ENCODE measurements at regions not wholly inside any gene's neighbourhood (a gene's known extent, or its start where the extent isn't known, plus 50 kb on each side); places are given as distances from the start of the nearest gene placed in this dataset.
"Not testable (repeated sequence)": the region's sequence is repeated elsewhere in the genome, so short reads cannot be mapped to it uniquely, and the experiment has no call there.

DNA sequence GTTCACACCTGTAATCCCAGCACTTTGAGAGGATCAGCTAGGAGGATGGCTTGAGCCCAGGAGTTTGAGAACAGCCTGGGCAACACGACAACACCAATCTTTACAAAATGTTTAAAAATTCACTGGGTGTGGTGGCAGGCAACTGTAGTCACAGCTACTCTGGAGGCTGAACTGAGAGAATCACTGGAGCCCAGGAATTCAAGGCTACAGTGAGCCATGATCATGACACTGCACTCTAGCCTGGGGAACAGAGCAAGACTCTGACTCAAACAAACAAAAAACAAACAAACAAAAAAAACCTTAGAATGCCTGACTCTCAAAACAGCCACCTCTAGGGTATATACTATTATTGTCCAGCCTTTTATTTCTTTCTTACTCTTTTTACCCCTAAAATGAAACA is 56.5 kb upstream of the PAPSS2 start:
- Histone ChIP-seq H3K56ac (ENCODE audit: low read length) (no peak overlapping the region), H2BK15ac (replicated peaks; ENCODE audit: low read depth) (no peak overlapping the region), H3K79me1 (ENCODE audit: low read length) (no peaks in the 10 kb centered on the region), H3K79me2 (ENCODE audit: control insufficient read depth, insufficient read depth, low read length) (no peaks in the 10 kb centered on the region), H3K9ac (ENCODE audit: low read length) (no peak overlapping the region), H3K27me3 (ENCODE audit: insufficient read depth, low read length, poor library complexity) (no peaks in the 10 kb centered on the region), H2BK5ac (ENCODE audit: low read length) (no peak overlapping the region), H3K4me1 (ENCODE audit: control insufficient read depth, low read depth, low read length) (peaks cover 6% of the 10 kb centered on the region), H2AK5ac (ENCODE audit: low read length) (no peak overlapping the region), H3K4me3 (ENCODE audit: low read length) (no peak overlapping the region), H3K27ac (ENCODE audit: low read depth, low read length) (no peak overlapping the region), H4K5ac (ENCODE audit: low read length) (no peak overlapping the region), H3K4me2 (ENCODE audit: low read length) (no peak overlapping the region), H3K4ac (ENCODE audit: low read depth, low read length) (no peak overlapping the region), H3K23ac (ENCODE audit: low read length) (no peak overlapping the region), H3K36me3 (ENCODE audit: control insufficient read depth, insufficient read depth, low read length) (no peaks in the 10 kb centered on the region), H4K8ac (ENCODE audit: low read depth, low read length) (no peak overlapping the region), H2BK120ac (ENCODE audit: low read depth, low read length) (no peak overlapping the region), H3K18ac (ENCODE audit: low read length) (no peak overlapping the region)
- WGBS (ENCODE audit: extremely low coverage, insufficient coverage, low lambda C conversion rate), result no CpG with 5 or more reads among the region's 1 CpG
- no peak for DNase-seq

DNA sequence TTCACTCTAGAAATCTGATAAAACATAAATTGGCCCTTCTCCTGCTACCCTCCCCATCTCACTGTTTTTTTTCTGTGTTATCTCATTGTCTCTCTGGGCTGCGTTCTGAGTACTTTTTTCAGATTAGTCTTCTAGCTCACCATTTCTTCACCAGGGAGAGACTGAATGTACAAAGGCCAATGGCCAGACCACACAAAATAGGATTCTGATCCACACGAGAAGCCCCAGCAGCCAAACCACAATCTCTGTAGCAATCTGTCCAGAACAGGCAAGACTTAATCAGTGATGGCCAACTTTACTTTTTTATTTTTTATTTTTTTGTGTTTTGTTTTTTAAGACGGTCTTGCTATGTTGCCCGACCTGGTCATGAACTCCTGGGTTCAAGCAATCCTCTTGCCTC is 55.9 kb upstream of the PAPSS2 start:
- no peaks in the 10 kb centered on the region for H3K79me2 ChIP-seq (ENCODE audit: control insufficient read depth, insufficient read depth, low read length)

DNA sequence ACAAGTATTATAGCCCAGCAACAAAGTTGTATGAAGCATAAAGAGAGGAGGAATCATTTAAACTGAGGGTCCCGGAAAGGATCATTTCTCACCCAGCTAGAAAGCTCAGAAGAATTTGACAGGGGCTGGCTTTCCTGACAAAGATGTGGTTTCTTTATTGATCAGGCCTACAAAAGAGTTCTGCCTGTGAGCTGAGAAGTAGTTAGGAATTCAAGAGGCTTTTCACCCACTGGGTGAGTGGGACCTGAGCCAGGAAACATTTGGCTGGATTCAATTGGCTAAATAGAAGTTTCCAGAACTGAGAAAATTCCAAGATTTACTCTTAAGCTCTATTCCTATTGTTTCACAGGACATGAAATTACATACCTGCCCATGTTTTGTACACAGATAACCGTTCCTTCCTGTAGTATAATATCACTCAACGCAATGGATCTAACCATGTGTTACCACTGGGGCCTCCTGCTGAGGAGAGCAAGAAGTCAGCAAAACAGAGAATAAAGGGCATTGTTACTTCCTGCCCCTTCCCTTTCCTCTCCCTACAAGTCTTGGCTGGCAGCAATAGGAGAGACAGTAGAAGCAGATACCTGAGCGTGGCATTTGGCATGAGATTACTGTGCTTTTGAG is 53.9 kb upstream of the PAPSS2 start:
- H3K23ac ChIP-seq (ENCODE audit: low read length), result no peak overlapping the region
- H2BK5ac ChIP-seq (ENCODE audit: low read length), result no peak overlapping the region
- no peak overlapping the region for H3K9ac ChIP-seq (ENCODE audit: low read length)
- H3K56ac ChIP-seq (ENCODE audit: low read length), result no peak overlapping the region
- H3K4me3 ChIP-seq (ENCODE audit: low read length), result no peak overlapping the region
- DNase-seq, result no peak
- no peak overlapping the region for H2AK5ac ChIP-seq (ENCODE audit: low read length)
- no peaks in the 10 kb centered on the region for H3K27me3 ChIP-seq (ENCODE audit: insufficient read depth, low read length, poor library complexity)
- H2BK15ac ChIP-seq (replicated peaks; ENCODE audit: low read depth), result no peak overlapping the region
- no peaks in the 10 kb centered on the region for H3K79me2 ChIP-seq (ENCODE audit: control insufficient read depth, insufficient read depth, low read length)
- H3K4ac ChIP-seq (ENCODE audit: low read depth, low read length), result no peak overlapping the region
- WGBS (ENCODE audit: extremely low coverage, insufficient coverage, low lambda C conversion rate), result no CpG with 5 or more reads among the region's 4 CpGs
- H3K79me1 ChIP-seq (ENCODE audit: low read length), result no peaks in the 10 kb centered on the region
- H4K5ac ChIP-seq (ENCODE audit: low read length), result no peak overlapping the region
- no peak overlapping the region for H4K8ac ChIP-seq (ENCODE audit: low read depth, low read length)
- H3K4me1 ChIP-seq (ENCODE audit: control insufficient read depth, low read depth, low read length), result peaks cover 11% of the 10 kb centered on the region
- no peak overlapping the region for H2BK120ac ChIP-seq (ENCODE audit: low read depth, low read length)
- H3K36me3 ChIP-seq (ENCODE audit: control insufficient read depth, insufficient read depth, low read length), result no peaks in the 10 kb centered on the region
- H3K27ac ChIP-seq (ENCODE audit: low read depth, low read length), result no peak overlapping the region
- H3K4me2 ChIP-seq (ENCODE audit: low read length), result no peak overlapping the region
- peak overlapping the region; percentile 45 for H3K18ac ChIP-seq (ENCODE audit: low read length)

More for the DNA sequence above, 55.9 kb upstream of the PAPSS2 start:
- Histone ChIP-seq H3K4me2 (ENCODE audit: low read length) (no peak overlapping the region), H3K27me3 (ENCODE audit: insufficient read depth, low read length, poor library complexity) (no peaks in the 10 kb centered on the region), H2AK5ac (ENCODE audit: low read length) (no peak overlapping the region), H3K9ac (ENCODE audit: low read length) (no peak overlapping the region), H2BK15ac (replicated peaks; ENCODE audit: low read depth) (no peak overlapping the region), H3K4me1 (ENCODE audit: control insufficient read depth, low read depth, low read length) (peaks cover 7% of the 10 kb centered on the region), H2BK120ac (ENCODE audit: low read depth, low read length) (no peak overlapping the region), H3K79me1 (ENCODE audit: low read length) (no peaks in the 10 kb centered on the region), H3K23ac (ENCODE audit: low read length) (no peak overlapping the region), H4K8ac (ENCODE audit: low read depth, low read length) (no peak overlapping the region), H4K5ac (ENCODE audit: low read length) (no peak overlapping the region), H3K18ac (ENCODE audit: low read length) (no peak overlapping the region), H3K56ac (ENCODE audit: low read length) (no peak overlapping the region), H3K36me3 (ENCODE audit: control insufficient read depth, insufficient read depth, low read length) (no peaks in the 10 kb centered on the region), H3K4ac (ENCODE audit: low read depth, low read length) (no peak overlapping the region), H2BK5ac (ENCODE audit: low read length) (no peak overlapping the region), H3K4me3 (ENCODE audit: low read length) (no peak overlapping the region), H3K27ac (ENCODE audit: low read depth, low read length) (no peak overlapping the region)
- no CpG with 5 or more reads among the region's 4 CpGs for WGBS (ENCODE audit: extremely low coverage, insufficient coverage, low lambda C conversion rate)
- DNase-seq, result no peak

DNA sequence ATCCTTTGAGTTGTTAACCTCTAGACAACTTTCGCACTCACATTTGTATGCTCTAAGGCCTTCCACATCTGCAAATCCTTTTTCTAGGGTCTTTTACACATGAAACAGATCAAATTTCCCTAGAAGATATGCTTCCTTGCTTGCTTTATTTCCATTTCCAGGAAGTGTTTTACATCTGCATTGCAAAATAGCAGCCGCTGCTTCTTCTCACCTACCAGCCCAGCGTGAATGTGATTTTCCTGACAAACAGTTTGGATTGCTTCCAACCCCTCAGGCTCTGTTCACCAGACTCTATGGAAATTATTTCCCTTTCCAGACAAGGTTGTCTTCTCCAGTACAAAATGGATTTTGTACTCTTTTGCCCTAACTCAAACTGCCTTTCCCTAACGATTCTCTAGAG is 50.9 kb upstream of the PAPSS2 start:
- Histone ChIP-seq H3K27me3 (ENCODE audit: insufficient read depth, low read length, poor library complexity) (no peaks in the 10 kb centered on the region), H4K8ac (ENCODE audit: low read depth, low read length) (no peak overlapping the region), H3K4me1 (ENCODE audit: control insufficient read depth, low read depth, low read length) (peaks cover 11% of the 10 kb centered on the region), H3K27ac (ENCODE audit: low read depth, low read length) (peak overlapping the region; percentile 60), H3K4me2 (ENCODE audit: low read length) (no peak overlapping the region), H3K4ac (ENCODE audit: low read depth, low read length) (peak overlapping the region; percentile 49), H3K36me3 (ENCODE audit: control insufficient read depth, insufficient read depth, low read length) (no peaks in the 10 kb centered on the region), H3K4me3 (ENCODE audit: low read length) (no peak overlapping the region), H4K5ac (ENCODE audit: low read length) (no peak overlapping the region), H3K79me1 (ENCODE audit: low read length) (no peaks in the 10 kb centered on the region), H3K56ac (ENCODE audit: low read length) (peak overlapping the region; percentile 35), H2BK15ac (replicated peaks; ENCODE audit: low read depth) (no peak overlapping the region), H3K23ac (ENCODE audit: low read length) (no peak overlapping the region), H2BK120ac (ENCODE audit: low read depth, low read length) (no peak overlapping the region), H2BK5ac (ENCODE audit: low read length) (peak overlapping the region; percentile 81), H3K9ac (ENCODE audit: low read length) (no peak overlapping the region), H3K79me2 (ENCODE audit: control insufficient read depth, insufficient read depth, low read length) (no peaks in the 10 kb centered on the region), H2AK5ac (ENCODE audit: low read length) (no peak overlapping the region), H3K18ac (ENCODE audit: low read length) (peak overlapping the region; percentile 32)
- WGBS (ENCODE audit: extremely low coverage, insufficient coverage, low lambda C conversion rate), result no CpG with 5 or more reads among the region's 4 CpGs
- peak; percentile 48 for DNase-seq

DNA sequence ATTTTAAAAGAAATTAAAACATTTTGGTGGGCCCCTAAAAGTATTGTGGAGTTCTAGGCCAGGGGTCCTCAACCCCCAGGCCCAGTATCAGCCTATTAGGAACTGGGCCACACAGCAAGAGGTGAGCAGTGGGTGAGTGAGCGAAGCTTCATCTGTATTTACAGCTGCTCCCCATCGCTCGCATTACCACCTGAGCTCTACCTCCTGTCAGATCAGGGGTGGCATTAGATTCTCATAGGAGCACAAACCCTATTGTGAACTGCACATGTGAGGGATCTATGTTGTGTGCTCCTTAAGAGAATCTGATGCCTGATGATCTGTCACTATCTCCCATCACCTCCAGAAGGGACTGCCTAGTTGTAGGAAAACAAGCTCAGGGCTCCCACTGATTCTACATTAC is 50.1 kb upstream of the PAPSS2 start:
- not testable (repeated sequence) for H2AK5ac ChIP-seq (ENCODE audit: low read length); DNase-seq; H3K79me1 ChIP-seq (ENCODE audit: low read length); H3K9ac ChIP-seq (ENCODE audit: low read length); H4K8ac ChIP-seq (ENCODE audit: low read depth, low read length); H4K5ac ChIP-seq (ENCODE audit: low read length); H2BK120ac ChIP-seq (ENCODE audit: low read depth, low read length); H3K4me3 ChIP-seq (ENCODE audit: low read length); H3K36me3 ChIP-seq (ENCODE audit: control insufficient read depth, insufficient read depth, low read length); H3K79me2 ChIP-seq (ENCODE audit: control insufficient read depth, insufficient read depth, low read length); H3K4me2 ChIP-seq (ENCODE audit: low read length); H3K27me3 ChIP-seq (ENCODE audit: insufficient read depth, low read length, poor library complexity); H2BK15ac ChIP-seq (replicated peaks; ENCODE audit: low read depth); H3K4ac ChIP-seq (ENCODE audit: low read depth, low read length); H2BK5ac ChIP-seq (ENCODE audit: low read length); H3K56ac ChIP-seq (ENCODE audit: low read length); H3K23ac ChIP-seq (ENCODE audit: low read length); H3K27ac ChIP-seq (ENCODE audit: low read depth, low read length)
- Histone ChIP-seq H3K4me1 (ENCODE audit: control insufficient read depth, low read depth, low read length) (peaks cover 11% of the 10 kb centered on the region), H3K18ac (ENCODE audit: low read length) (peak overlapping the region; percentile 54)
- whole genome bisulfite sequencing (ENCODE audit: extremely low coverage, insufficient coverage, low lambda C conversion rate), result no CpG with 5 or more reads among the region's 3 CpGs

Data from mesendoderm (in vitro differentiated cells).